B cell (primary cell): ENCODE measurements at regions not wholly inside any gene's neighbourhood (a gene's known extent, or its start where the extent isn't known, plus 50 kb on each side); places are given as distances from the start of the nearest gene placed in this dataset.

Source experiments
- EZH2 ChIP-seq: IDR thresholded peaks from 2 replicates; pipeline ENCODE4 v1.6.1; 2012; ENCODE audit warnings: borderline replicate concordance, low read depth, mild to moderate bottlenecking, moderate library complexity, low read length; ENCODE audit not compliant: insufficient read depth, poor library complexity, severe bottlenecking
- TF ChIP-seq, protein P1 (sequence below): fragments of 200-600 bp; IDR thresholded peaks from one replicate; pipeline ENCODE4 v1.8.0; 2022; ENCODE audit warnings: antibody characterized with exemption, mild to moderate bottlenecking

- TF ChIP-seq, protein P1, sequence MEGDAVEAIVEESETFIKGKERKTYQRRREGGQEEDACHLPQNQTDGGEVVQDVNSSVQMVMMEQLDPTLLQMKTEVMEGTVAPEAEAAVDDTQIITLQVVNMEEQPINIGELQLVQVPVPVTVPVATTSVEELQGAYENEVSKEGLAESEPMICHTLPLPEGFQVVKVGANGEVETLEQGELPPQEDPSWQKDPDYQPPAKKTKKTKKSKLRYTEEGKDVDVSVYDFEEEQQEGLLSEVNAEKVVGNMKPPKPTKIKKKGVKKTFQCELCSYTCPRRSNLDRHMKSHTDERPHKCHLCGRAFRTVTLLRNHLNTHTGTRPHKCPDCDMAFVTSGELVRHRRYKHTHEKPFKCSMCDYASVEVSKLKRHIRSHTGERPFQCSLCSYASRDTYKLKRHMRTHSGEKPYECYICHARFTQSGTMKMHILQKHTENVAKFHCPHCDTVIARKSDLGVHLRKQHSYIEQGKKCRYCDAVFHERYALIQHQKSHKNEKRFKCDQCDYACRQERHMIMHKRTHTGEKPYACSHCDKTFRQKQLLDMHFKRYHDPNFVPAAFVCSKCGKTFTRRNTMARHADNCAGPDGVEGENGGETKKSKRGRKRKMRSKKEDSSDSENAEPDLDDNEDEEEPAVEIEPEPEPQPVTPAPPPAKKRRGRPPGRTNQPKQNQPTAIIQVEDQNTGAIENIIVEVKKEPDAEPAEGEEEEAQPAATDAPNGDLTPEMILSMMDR: no peak
- no peak for TF ChIP-seq EZH2
These were observed 416.8 kb upstream of the GBE1 start for GRCh38 chr3:82178291-82178690.
